HL-60 (cell line): ENCODE measurements at regions not wholly inside any gene's neighbourhood (a gene's known extent, or its start where the extent isn't known, plus 50 kb on each side); places are given as distances from the start of the nearest gene placed in this dataset.

ENCODE experiments used
- DNase-seq, 2 experiments: peaks; one replicate each; pipeline ENCODE4 v3.0.0-alpha.2; 2010 to 2020; ENCODE audit warnings: low read depth in 1 of 2, low spot score in 1 of 2
- H3K27ac ChIP-seq: fragments of 250-450 bp; sonication (Bioruptor Pico); replicated peaks from 2 replicates; pipeline ENCODE4 v1.5.1; 2020; ENCODE audit warnings: mild to moderate bottlenecking, moderate library complexity
- H3K27me3 ChIP-seq: fragments of 250-450 bp; sonication (Bioruptor Pico); 2 replicates; pipeline ENCODE4 v1.5.1; 2021; ENCODE audit warnings: mild to moderate bottlenecking, moderate library complexity; ENCODE audit not compliant: insufficient read depth, poor library complexity, severe bottlenecking
- H3K4me3 ChIP-seq: replicated peaks from 2 replicates; pipeline ENCODE4 v1.5.1; 2011; ENCODE audit warnings: mild to moderate bottlenecking, control low read depth, low read length; ENCODE audit not compliant: insufficient read depth
- CTCF ChIP-seq: IDR thresholded peaks from one replicate; pipeline ENCODE4 v1.5.1; 2011; ENCODE audit warnings: low read length, control low read depth, inconsistent platforms; ENCODE audit not compliant: insufficient read depth
- GABPA ChIP-seq: IDR thresholded peaks from 2 replicates; pipeline ENCODE4 v1.6.1; 2012; ENCODE audit warnings: low read depth
- POLR2AphosphoS5 ChIP-seq: IDR thresholded peaks from 2 replicates; pipeline ENCODE4 v1.6.1; 2012; ENCODE audit warnings: low read depth
- REST ChIP-seq: IDR thresholded peaks from 2 replicates; pipeline ENCODE4 v1.6.1; 2012; ENCODE audit warnings: low read depth; ENCODE audit not compliant: insufficient replicate concordance
- SPI1 ChIP-seq: IDR thresholded peaks from 2 replicates; pipeline ENCODE4 v1.6.1; 2012; ENCODE audit warnings: low read depth, mild to moderate bottlenecking, borderline replicate concordance

DNA sequence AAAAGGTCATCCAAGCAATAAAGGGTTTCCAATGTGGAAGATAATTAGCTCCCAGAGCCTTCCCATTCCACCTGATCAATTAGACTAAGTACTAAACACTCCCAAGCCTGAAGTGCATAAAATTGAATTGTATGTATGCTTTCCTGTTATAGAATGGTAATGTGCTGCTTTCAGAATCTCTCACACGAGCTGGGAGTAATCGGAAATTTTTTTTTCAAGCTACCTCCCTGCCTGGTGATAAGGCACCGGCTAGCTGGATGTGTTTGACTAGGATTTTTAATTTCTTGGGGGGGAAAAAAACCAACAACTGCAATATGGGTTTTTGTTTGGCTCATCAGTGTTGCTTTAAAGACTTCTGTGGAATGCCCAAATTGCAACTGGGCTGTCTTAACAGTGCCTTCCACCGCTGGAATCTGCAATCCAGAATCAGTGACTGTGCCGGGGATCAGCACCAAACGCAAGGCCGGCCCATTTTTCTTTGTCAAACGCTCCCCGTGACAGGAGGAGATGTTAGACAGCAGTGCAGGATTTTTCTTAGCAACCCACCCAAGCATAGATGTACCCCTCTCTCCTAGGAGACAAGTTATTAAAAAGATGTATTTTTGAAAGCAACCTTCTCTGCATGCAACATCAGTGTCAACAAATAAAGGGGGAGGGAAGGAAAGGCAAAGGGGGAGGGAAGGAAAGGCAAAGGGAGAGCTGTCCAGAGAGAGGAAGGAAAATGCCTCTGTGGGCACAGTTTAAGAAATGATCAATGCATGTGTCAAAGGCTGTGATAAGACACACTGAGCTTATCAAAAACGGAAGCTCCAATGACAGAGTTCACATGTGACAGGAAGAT lies 387.2 kb downstream of the NPIPA8 start:
- peaks cover 3% of the 10 kb centered on the region for H3K27me3 ChIP-seq
- no peak overlapping the region for H3K27ac ChIP-seq
- DNase-seq: no peak
- TF ChIP-seq CTCF (no peak), REST (no peak), POLR2AphosphoS5 (no peak), GABPA (no peak), SPI1 (no peak)
- no peak overlapping the region for H3K4me3 ChIP-seq

- Histone ChIP-seq H3K27me3 (peaks cover 3% of the 10 kb centered on the region), H3K27ac (no peak overlapping the region), H3K4me3 (no peak overlapping the region)
- no peak for TF ChIP-seq CTCF
- TF ChIP-seq REST: no peak
- TF ChIP-seq SPI1: no peak
- no peak for DNase-seq
These were observed 388.9 kb downstream of the NPIPA8 start for GRCh38 chr16:17947637-17948036.

GRCh38 chr16:17947165-17947564 lies 389.4 kb downstream of the NPIPA8 start:
- TF ChIP-seq GABPA (no peak), POLR2AphosphoS5 (no peak)
- H3K27ac ChIP-seq: no peak overlapping the region
- H3K27me3 ChIP-seq: peaks cover 3% of the 10 kb centered on the region
- DNase-seq: no peak
- no peak overlapping the region for H3K4me3 ChIP-seq

DNA sequence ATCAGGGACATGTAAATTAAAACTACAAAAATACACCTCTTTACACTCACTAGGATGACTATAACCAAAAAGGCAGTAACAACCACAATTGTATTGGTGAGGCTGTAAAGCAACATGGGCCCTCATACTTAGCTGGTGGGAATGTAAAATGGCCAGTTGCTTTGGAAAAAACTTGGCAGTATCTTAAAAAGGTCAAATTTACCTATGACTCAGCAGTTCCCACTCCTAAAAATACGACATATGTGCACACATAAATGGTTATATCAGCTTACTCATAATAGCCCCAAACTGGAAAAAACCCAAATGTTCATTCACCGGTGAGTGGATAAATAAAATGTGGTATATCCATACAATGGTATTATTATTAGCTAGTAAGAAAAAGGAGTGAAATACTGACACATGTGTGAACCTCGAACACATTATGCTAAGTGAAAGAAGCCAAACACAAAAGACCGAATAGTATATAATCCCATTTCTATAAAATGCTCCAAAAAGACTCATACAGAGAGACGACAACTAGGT lies 391.4 kb downstream of the NPIPA8 start:
- H3K27ac ChIP-seq: no peak overlapping the region
- no peak for DNase-seq
- H3K27me3 ChIP-seq: peaks cover 3% of the 10 kb centered on the region
- no peak overlapping the region for H3K4me3 ChIP-seq
- no peak for TF ChIP-seq GABPA
- TF ChIP-seq SPI1: no peak
- no peak for TF ChIP-seq POLR2AphosphoS5
- TF ChIP-seq REST: no peak
- TF ChIP-seq CTCF: no peak
